PC-9 (cell line): ENCODE measurements at regions not wholly inside any gene's neighbourhood (a gene's known extent, or its start where the extent isn't known, plus 50 kb on each side); places are given as distances from the start of the nearest gene placed in this dataset.

ENCODE experiments used
- BruUV-seq: library from RNA; stranded (reverse); fragments of 400-500 nt; replicated peaks from 2 replicates; lab custom pipeline; 2021; lab: Mats Ljungman, UMichigan
- CTCF ChIA-PET: fragments of 300-600 bp; sonication (Branson Sonifier 250); formaldehyde crosslinking; loops from one replicate; lab custom pipeline; 2022; ENCODE audit warnings: antibody characterized with exemption; lab: Charles Lee
- POLR2A ChIA-PET: fragments of 300-600 bp; sonication (Branson Sonifier 250); formaldehyde crosslinking; loops from one replicate; lab custom pipeline; 2022; ENCODE audit warnings: antibody characterized with exemption; ENCODE audit not compliant: unreplicated experiment; lab: Charles Lee
- DNase-seq, 2 experiments: peaks; one replicate each; pipeline versions ENCODE4 v3.0.0 to v3.0.0-alpha.2; 2015 to 2022; ENCODE audit warnings: mixed read lengths in 1 of 2
- H2AFZ ChIP-seq: fragments of 200-600 bp; sonication (generic); 2 replicates; pipeline ENCODE4 v1.8.1; 2017; ENCODE audit warnings: antibody characterized with exemption
- H3F3A ChIP-seq: fragments of 200-600 bp; sonication (generic); 2 replicates; pipeline ENCODE4 v1.8.1; 2017; ENCODE audit warnings: antibody characterized with exemption, mild to moderate bottlenecking, low read depth; ENCODE audit not compliant: insufficient read depth
- H3K27ac ChIP-seq: fragments of 200-600 bp; sonication (generic); 2 replicates; pipeline ENCODE4 v1.6.1; 2016; ENCODE audit warnings: mixed run types
- H3K27me3 ChIP-seq: fragments of 200-600 bp; sonication (generic); 2 replicates; pipeline ENCODE4 v1.6.1; 2016; ENCODE audit warnings: low read depth, mixed run types; ENCODE audit not compliant: insufficient read depth
- H3K36me3 ChIP-seq: fragments of 200-600 bp; sonication (generic); 2 replicates; pipeline ENCODE4 v1.6.1; 2016; ENCODE audit warnings: low read depth, mixed run types
- H3K4me1 ChIP-seq: fragments of 200-600 bp; sonication (generic); replicated peaks from 2 replicates; pipeline ENCODE4 v1.6.1; 2016; ENCODE audit warnings: mixed run types; ENCODE audit not compliant: insufficient read depth
- H3K4me2 ChIP-seq: fragments of 200-600 bp; sonication (generic); 2 replicates; pipeline ENCODE4 v1.6.1; 2017; ENCODE audit warnings: mixed run types
- H3K4me3 ChIP-seq: fragments of 200-600 bp; sonication (generic); 2 replicates; pipeline ENCODE4 v1.6.1; 2016; ENCODE audit warnings: mixed run types
- H3K79me2 ChIP-seq: fragments of 200-600 bp; sonication (generic); 2 replicates; pipeline ENCODE4 v1.6.1; 2017; ENCODE audit warnings: low read depth, mixed run types
- H3K9me2 ChIP-seq: fragments of 200-600 bp; sonication (generic); 2 replicates; pipeline ENCODE4 v1.8.1; 2017; ENCODE audit warnings: mild to moderate bottlenecking; ENCODE audit not compliant: insufficient read depth
- H3K9me3 ChIP-seq: fragments of 200-600 bp; sonication (generic); 2 replicates; pipeline ENCODE4 v1.8.1; 2016; ENCODE audit warnings: low read depth; ENCODE audit not compliant: insufficient read depth
- H4K20me1 ChIP-seq: fragments of 200-600 bp; sonication (generic); 2 replicates; pipeline ENCODE4 v1.8.1; 2017; ENCODE audit not compliant: insufficient read depth
- CTCF ChIP-seq: fragments of 200-600 bp; sonication (generic); conservative IDR thresholded peaks from 2 replicates; pipeline ENCODE4 v1.6.1; 2017; ENCODE audit warnings: mixed run types, antibody characterized with exemption, mild to moderate bottlenecking, moderate library complexity
- EZH2 ChIP-seq: fragments of 200-600 bp; sonication (generic); IDR thresholded peaks from 2 replicates; pipeline ENCODE4 v1.8.0; 2017; ENCODE audit warnings: antibody characterized with exemption, low read depth
- intact Hi-C: fragments of 100-400 bp; cut with micrococcal nuclease; formaldehyde crosslinking; loops from one replicate; pipeline ENCODE4 v1.10.0; 2022; ENCODE audit not compliant: unreplicated experiment

DNA sequence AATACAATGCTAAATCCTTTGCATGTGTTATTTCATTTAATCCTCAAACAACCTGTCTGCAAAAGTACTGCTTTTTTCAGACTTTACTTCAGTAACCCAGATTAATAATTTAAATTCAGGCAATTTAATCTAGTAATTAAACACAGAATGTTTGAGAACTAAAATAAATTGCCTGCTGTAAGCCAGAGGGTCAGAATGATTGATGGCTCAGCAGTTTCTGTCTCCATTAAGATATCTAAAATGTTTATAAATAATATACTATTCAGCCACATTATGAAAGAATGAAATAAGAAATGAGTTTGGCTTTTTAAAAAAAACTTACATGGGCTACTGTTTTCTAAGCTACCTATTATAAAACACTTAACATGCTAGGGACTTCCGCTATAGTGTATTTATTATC lies 846.0 kb downstream of the FAM181B start:
- Histone ChIP-seq H3K9me3 (no peaks in the 10 kb centered on the region), H4K20me1 (0 out of 2 replicates have a peak, but pooled peaks cover 3% of the 10 kb centered on the region), H3F3A (no peaks in the 10 kb centered on the region), H3K36me3 (no peaks in the 10 kb centered on the region), H3K4me1 (no peaks in the 10 kb centered on the region), H3K9me2 (no peaks in the 10 kb centered on the region), H3K79me2 (no peaks in the 10 kb centered on the region), H3K27me3 (no peaks in the 10 kb centered on the region), H2AFZ (no peak overlapping the region), H3K4me3 (no peak overlapping the region), H3K27ac (no peak overlapping the region), H3K4me2 (no peak overlapping the region)
- no peak for DNase-seq
- intact Hi-C loops = no loop called here
- POLR2A ChIA-PET = no interaction called here
- no peak for TF ChIP-seq EZH2
- TF ChIP-seq CTCF = no peak
- no TSS peak for BruUV-seq
- CTCF ChIA-PET = no interaction called here

GRCh38 chr11:81886406-81887075 lies 847.1 kb downstream of the FAM181B start:
- intact Hi-C loops = no loop called here
- no peaks in the 10 kb centered on the region for H3K9me2 ChIP-seq
- H3K27ac ChIP-seq = no peak overlapping the region
- H2AFZ ChIP-seq = no peak overlapping the region
- BruUV-seq = no TSS peak
- no peaks in the 10 kb centered on the region for H3K27me3 ChIP-seq
- no peaks in the 10 kb centered on the region for H3K79me2 ChIP-seq
- no peak for TF ChIP-seq CTCF
- no peak for TF ChIP-seq EZH2
- H3K36me3 ChIP-seq = no peaks in the 10 kb centered on the region
- no peaks in the 10 kb centered on the region for H3F3A ChIP-seq
- 0 out of 2 replicates have a peak, but pooled peaks cover 3% of the 10 kb centered on the region for H4K20me1 ChIP-seq
- no peaks in the 10 kb centered on the region for H3K9me3 ChIP-seq
- no peaks in the 10 kb centered on the region for H3K4me1 ChIP-seq
- no peak overlapping the region for H3K4me2 ChIP-seq
- no peak overlapping the region for H3K4me3 ChIP-seq
- POLR2A ChIA-PET = no interaction called here
- CTCF ChIA-PET = no interaction called here
- DNase-seq = no peak

DNA sequence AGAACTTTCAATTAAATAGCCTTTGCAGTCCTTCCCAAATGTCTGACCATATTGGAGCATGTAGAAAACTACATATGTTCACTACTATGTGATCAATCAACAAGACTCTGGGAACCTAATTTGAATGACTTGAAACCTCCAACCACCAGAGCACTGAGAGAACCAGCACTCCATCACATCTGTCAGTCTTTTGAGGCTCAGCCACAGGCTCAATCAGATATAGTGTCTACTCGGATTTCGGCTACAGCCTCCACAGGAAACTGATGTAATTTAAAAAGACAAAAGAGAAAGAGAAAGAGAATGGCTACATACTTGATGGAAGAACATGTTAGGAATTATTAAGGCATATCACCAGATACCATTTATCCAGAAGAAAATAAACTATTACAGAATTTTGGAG lies 859.0 kb downstream of the FAM181B start:
- DNase-seq = no peak

More for the DNA sequence above, 859.0 kb downstream of the FAM181B start:
- H3K4me3 ChIP-seq = no peak overlapping the region
- H3K4me1 ChIP-seq = no peaks in the 10 kb centered on the region
- no peaks in the 10 kb centered on the region for H4K20me1 ChIP-seq
- TF ChIP-seq CTCF (no peak), EZH2 (no peak)
- no peak overlapping the region for H3K4me2 ChIP-seq
- H3F3A ChIP-seq = no peaks in the 10 kb centered on the region
- H3K27ac ChIP-seq = no peak overlapping the region
- H3K9me2 ChIP-seq = no peaks in the 10 kb centered on the region
- intact Hi-C loops = no loop called here
- ChIA-PET POLR2A (no interaction called here), CTCF (no interaction called here)
- H3K79me2 ChIP-seq = no peaks in the 10 kb centered on the region
- no peaks in the 10 kb centered on the region for H3K9me3 ChIP-seq
- no peaks in the 10 kb centered on the region for H3K36me3 ChIP-seq
- no peak overlapping the region for H2AFZ ChIP-seq
- H3K27me3 ChIP-seq = no peaks in the 10 kb centered on the region
- BruUV-seq = no TSS peak
